ENCODE measurements at regions not wholly inside any gene's neighbourhood (a gene's known extent, or its start where the extent isn't known, plus 50 kb on each side); places are given as distances from the start of the nearest gene placed in this dataset.
A peak's percentile ranks its signal among the peaks of the same experiment; 100 is the strongest.

- DNase-seq: no peak
Measured at GRCh38 chr18:44013871-44014270, 666.8 kb upstream of the SETBP1 start.

- DNase-seq: no peak
Measured at GRCh38 chr18:44025421-44025820, 655.3 kb upstream of the SETBP1 start.

- no peak for DNase-seq
Measured at GRCh38 chr18:44028109-44028508, 652.6 kb upstream of the SETBP1 start.

GRCh38 chr18:44031063-44031462, 649.6 kb upstream of the SETBP1 start:
- no peak for DNase-seq

GRCh38 chr18:44033144-44033701, 647.5 kb upstream of the SETBP1 start:
- no peak for DNase-seq

GRCh38 chr18:44035554-44035953, 645.1 kb upstream of the SETBP1 start:
- DNase-seq: no peak

- peak; percentile 1 for DNase-seq
Measured at GRCh38 chr18:44036501-44036900, 644.2 kb upstream of the SETBP1 start.

- DNase-seq: no peak
Measured at GRCh38 chr18:44039216-44039615, 641.5 kb upstream of the SETBP1 start.

GRCh38 chr18:44039826-44040225, 640.9 kb upstream of the SETBP1 start:
- peak; percentile 8 for DNase-seq

- no peak for DNase-seq
Measured at GRCh38 chr18:44041553-44041952, 639.1 kb upstream of the SETBP1 start.

GRCh38 chr18:44041961-44042360, 638.7 kb upstream of the SETBP1 start:
- DNase-seq: no peak

GRCh38 chr18:44046376-44046975, 634.2 kb upstream of the SETBP1 start:
- no peak for DNase-seq

- no peak for DNase-seq
Measured at GRCh38 chr18:44047585-44047984, 633.1 kb upstream of the SETBP1 start.

GRCh38 chr18:44048435-44048834, 632.3 kb upstream of the SETBP1 start:
- no peak for DNase-seq

GRCh38 chr18:44048846-44049245, 631.8 kb upstream of the SETBP1 start:
- DNase-seq: no peak

- no peak for DNase-seq
Measured at GRCh38 chr18:44051026-44051425, 629.7 kb upstream of the SETBP1 start.

GRCh38 chr18:44054514-44054913, 626.2 kb upstream of the SETBP1 start:
- DNase-seq: no peak

- DNase-seq: no peak
Measured at GRCh38 chr18:44060197-44060596, 620.5 kb upstream of the SETBP1 start.

- DNase-seq: no peak
Measured at GRCh38 chr18:44061438-44061837, 619.2 kb upstream of the SETBP1 start.

- DNase-seq: no peak
Measured at GRCh38 chr18:44062345-44062744, 618.3 kb upstream of the SETBP1 start.

GRCh38 chr18:44065206-44065605, 615.5 kb upstream of the SETBP1 start:
- DNase-seq: no peak

- DNase-seq: no peak
Measured at GRCh38 chr18:44066541-44066940, 614.1 kb upstream of the SETBP1 start.

GRCh38 chr18:44067186-44067585, 613.5 kb upstream of the SETBP1 start:
- no peak for DNase-seq

GRCh38 chr18:44075038-44075437, 605.6 kb upstream of the SETBP1 start:
- no peak for DNase-seq

- DNase-seq: peak; percentile 80
Measured at GRCh38 chr18:44079606-44080005, 601.1 kb upstream of the SETBP1 start.
